ENCODE measurements at regions not wholly inside any gene's neighbourhood (a gene's known extent, or its start where the extent isn't known, plus 50 kb on each side); places are given as distances from the start of the nearest gene placed in this dataset.
"Not testable (repeated sequence)": the region's sequence is repeated elsewhere in the genome, so short reads cannot be mapped to it uniquely, and the experiment has no call there.

- DNase-seq = no peak
- H3K27me3 ChIP-seq (replicated peaks in 1 of 7) = no peaks in the 10 kb centered on the region
- intact Hi-C loops (cut with DNase I; ENCODE audit: low total_unique reads) = no loop called here
- H3K9me3 ChIP-seq = peaks cover 0 to 6% (median 0%) of the 10 kb centered on the region in 8 donors
- no peak overlapping the region for H3K4me3 ChIP-seq
- H3K27ac ChIP-seq = no peak overlapping the region
- H3K36me3 ChIP-seq = no peaks in the 10 kb centered on the region
- no peaks in the 10 kb centered on the region for H3K4me1 ChIP-seq
- TF ChIP-seq CTCF (IDR thresholded peaks at IDR 0.05 in 8 of 11, conservative IDR thresholded peaks at IDR 0.05 in 3 of 11) (no peak), POLR2AphosphoS5 (IDR thresholded peaks at IDR 0.05) (no peak), POLR2A (IDR thresholded peaks at IDR 0.05) (no peak)
Observed at GRCh38 chr6:115055579-115055978, 712.8 kb upstream of the HS3ST5 start.

DNA sequence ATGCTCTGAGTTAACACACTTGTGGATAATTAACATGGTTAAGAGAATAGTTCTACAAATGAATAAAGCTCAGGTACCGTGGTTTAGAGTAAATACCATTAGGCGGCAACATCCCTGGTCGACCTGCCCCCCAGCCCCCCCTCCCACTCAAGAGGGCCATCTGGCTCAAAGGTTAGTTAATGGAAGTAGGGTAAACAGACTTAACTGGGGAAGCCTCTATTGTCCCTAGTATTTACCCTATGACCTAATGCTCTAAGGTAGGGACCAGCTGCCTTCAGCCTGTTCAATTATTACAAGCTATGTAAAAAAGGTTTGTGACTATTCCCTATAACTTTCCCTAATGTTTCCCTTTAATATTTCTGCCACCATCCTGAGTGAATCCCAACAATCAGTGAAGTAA lies 711.4 kb upstream of the HS3ST5 start:
- H3K27me3 ChIP-seq (replicated peaks in 1 of 7); intact Hi-C loops (cut with DNase I; ENCODE audit: low total_unique reads); H3K27ac ChIP-seq; H3K36me3 ChIP-seq; H3K4me3 ChIP-seq; H3K4me1 ChIP-seq; H3K9me3 ChIP-seq; DNase-seq: not testable (repeated sequence)
- 58 to 85% (median 76%) methylated on average over 3 of the region's 3 CpGs for WGBS, 5 donors

DNA sequence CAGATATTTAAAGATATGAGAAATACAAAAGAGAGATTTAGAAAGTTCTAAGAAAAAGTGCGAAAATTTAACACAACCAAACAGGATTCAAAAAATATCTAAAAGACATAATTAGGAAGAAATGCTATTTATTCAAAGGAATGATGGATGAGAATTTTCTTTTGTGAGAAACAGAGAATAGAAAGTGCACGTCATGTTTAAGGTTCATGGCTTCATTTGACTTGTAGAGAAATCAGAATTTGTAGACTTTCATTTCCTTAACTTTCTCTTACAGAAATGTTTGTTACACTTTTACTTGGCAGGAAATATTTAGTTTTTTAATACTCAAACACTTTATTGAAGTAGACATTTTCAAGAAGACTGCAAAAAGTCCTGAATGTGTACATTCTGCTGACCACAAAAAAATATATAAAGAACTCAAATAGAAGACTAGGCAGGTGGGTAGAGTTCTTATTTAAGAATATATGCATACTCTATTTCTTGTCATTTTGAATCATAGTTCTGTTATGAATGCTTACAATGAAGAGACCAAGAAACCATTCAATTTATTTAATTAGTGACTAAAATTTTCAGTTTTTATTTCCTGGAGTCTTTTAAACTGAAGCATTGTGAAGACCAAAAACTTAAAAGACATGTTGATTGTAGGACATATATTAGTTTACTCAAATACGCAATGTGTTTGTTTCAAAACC lies 710.5 kb upstream of the HS3ST5 start:
- peaks cover 0 to 6% (median 0%) of the 10 kb centered on the region in 8 donors for H3K9me3 ChIP-seq
- no peak for DNase-seq
- no peak overlapping the region for H3K4me3 ChIP-seq
- H3K4me1 ChIP-seq = no peaks in the 10 kb centered on the region
- H3K36me3 ChIP-seq = no peaks in the 10 kb centered on the region
- TF ChIP-seq CTCF (IDR thresholded peaks at IDR 0.05 in 8 of 11, conservative IDR thresholded peaks at IDR 0.05 in 3 of 11) (no peak), POLR2A (IDR thresholded peaks at IDR 0.05) (no peak), POLR2AphosphoS5 (IDR thresholded peaks at IDR 0.05) (no peak)
- intact Hi-C loops (cut with DNase I; ENCODE audit: low total_unique reads) = no loop called here
- no peak overlapping the region for H3K27ac ChIP-seq
- H3K27me3 ChIP-seq (replicated peaks in 1 of 7) = no peaks in the 10 kb centered on the region
- WGBS, 5 donors = 85 to 93% (median 85%) methylated on average over 3 of the region's 3 CpGs

DNA sequence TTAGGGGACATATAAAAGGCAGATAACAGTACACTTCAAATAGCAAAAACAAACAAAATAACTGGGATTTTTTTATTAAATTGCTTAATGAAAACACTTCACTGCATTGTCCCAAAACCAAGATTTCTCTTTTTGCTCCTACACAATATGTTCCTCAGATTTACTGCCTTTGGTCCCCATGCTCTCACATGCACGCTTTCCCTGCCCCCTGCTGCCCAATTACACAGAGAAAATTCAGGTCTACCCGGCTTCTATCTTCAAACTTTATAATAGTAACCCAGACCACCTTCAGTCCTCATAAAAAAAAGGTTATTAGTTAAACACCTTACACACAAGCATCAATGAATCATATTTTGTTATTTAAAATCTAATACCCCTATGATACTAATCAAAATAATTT lies 673.8 kb upstream of the HS3ST5 start:
- Histone ChIP-seq H3K36me3 (no peaks in the 10 kb centered on the region), H3K4me1 (no peaks in the 10 kb centered on the region), H3K27ac (no peak overlapping the region), H3K4me3 (no peak overlapping the region), H3K27me3 (replicated peaks in 1 of 7) (no peaks in the 10 kb centered on the region), H3K9me3 (peaks cover 0 to 19% (median 3%) of the 10 kb centered on the region in 8 donors)
- TF ChIP-seq POLR2A (IDR thresholded peaks at IDR 0.05) = no peak
- intact Hi-C loops (cut with DNase I; ENCODE audit: low total_unique reads) = no loop called here
- WGBS, 5 donors = 62 to 73% (median 71%) methylated on average over 2 of the region's 2 CpGs
- no peak for DNase-seq

- WGBS, 5 donors = 45 to 55% (median 51%) methylated on average over 4 of the region's 4 CpGs
Observed at GRCh38 chr6:115004982-115005381, 662.2 kb upstream of the HS3ST5 start.

More at GRCh38 chr6:115004982-115005381, 662.2 kb upstream of the HS3ST5 start:
- intact Hi-C loops (cut with DNase I; ENCODE audit: low total_unique reads) = no loop called here
- H3K27me3 ChIP-seq (replicated peaks in 1 of 7) = no peaks in the 10 kb centered on the region
- no peaks in the 10 kb centered on the region for H3K4me1 ChIP-seq
- no peaks in the 10 kb centered on the region for H3K36me3 ChIP-seq
- no peak overlapping the region for H3K27ac ChIP-seq
- DNase-seq = no peak
- peaks cover 0 to 6% (median 0%) of the 10 kb centered on the region in 8 donors for H3K9me3 ChIP-seq
- TF ChIP-seq CTCF (IDR thresholded peaks at IDR 0.05 in 8 of 11, conservative IDR thresholded peaks at IDR 0.05 in 3 of 11) (no peak), POLR2A (IDR thresholded peaks at IDR 0.05) (no peak), POLR2AphosphoS5 (IDR thresholded peaks at IDR 0.05) (no peak)
- H3K4me3 ChIP-seq = no peak overlapping the region
